A673 (cell line): ENCODE measurements at regions not wholly inside any gene's neighbourhood (a gene's known extent, or its start where the extent isn't known, plus 50 kb on each side); places are given as distances from the start of the nearest gene placed in this dataset.

Experiments used
- CTCF ChIP-seq: fragments of 300-800, 200-600 bp; sonication (generic); conservative IDR thresholded peaks from 2 replicates; pipeline ENCODE4 v1.5.1; 2017; ENCODE audit warnings: low read depth, mild to moderate bottlenecking, antibody characterized with exemption, low read length, moderate library complexity, mixed read lengths
- EZH2 ChIP-seq: fragments of 200-600 bp; sonication (generic); IDR thresholded peaks from 2 replicates; pipeline ENCODE4 v1.6.1; 2017; ENCODE audit warnings: borderline replicate concordance, low read depth, mild to moderate bottlenecking, mixed read lengths, antibody characterized with exemption, low read length; ENCODE audit not compliant: poor library complexity, severe bottlenecking

- no peak for TF ChIP-seq CTCF
- no peak for TF ChIP-seq EZH2
Observed at GRCh38 chr7:28269700-28270361, 89.2 kb upstream of the JAZF1 start.
